IMR-90 (cell line): ENCODE measurements at regions not wholly inside any gene's neighbourhood (a gene's known extent, or its start where the extent isn't known, plus 50 kb on each side); places are given as distances from the start of the nearest gene placed in this dataset.

Source experiments
- ATAC-seq: fragments of 200-7000 bp; cut with Tn5 transposase; 2 replicates; pipeline ENCODE4 v1.9.1; 2020; ENCODE audit warnings: low read depth, mild to moderate bottlenecking, moderate library complexity
- BruUV-seq: library from RNA; stranded (reverse); fragments of 400-500 nt; replicated peaks from 2 replicates; lab custom pipeline; 2021; lab: Mats Ljungman, UMichigan
- CTCF ChIA-PET: fragments of 300-600 bp; formaldehyde crosslinking; extraction: SDS; loops from one replicate; lab custom pipeline; 2021; ENCODE audit warnings: antibody characterized with exemption; lab: Yijun Ruan, JAX
- POLR2A ChIA-PET: fragments of 300-600 bp; sonication (Branson Sonifier 250); formaldehyde crosslinking; loops from one replicate; lab custom pipeline; 2022; ENCODE audit warnings: antibody characterized with exemption; ENCODE audit not compliant: unreplicated experiment; lab: Charles Lee
- DNase-seq: peaks from one replicate; pipeline ENCODE4 v3.0.0; 2013
- H2AFZ ChIP-seq: replicated peaks from 2 replicates; pipeline ENCODE3; 2013; ENCODE audit warnings: low read length, mild to moderate bottlenecking; ENCODE audit not compliant: poor library complexity
- H2AK5ac ChIP-seq: 2 replicates; pipeline ENCODE4 v1.6.1; 2013; ENCODE audit warnings: low read depth, low read length, inconsistent platforms
- H2AK9ac ChIP-seq: replicated peaks from 2 replicates; pipeline ENCODE3; 2013; ENCODE audit warnings: mild to moderate bottlenecking, low read depth, low read length, moderate library complexity; ENCODE audit not compliant: poor library complexity
- H2BK120ac ChIP-seq: 2 replicates; pipeline ENCODE4 v1.6.1; 2013; ENCODE audit warnings: low read depth, low read length, inconsistent platforms
- H2BK15ac ChIP-seq: 3 replicates; pipeline ENCODE4 v1.6.1; 2013; ENCODE audit warnings: low read depth, low read length, inconsistent platforms
- H2BK20ac ChIP-seq: 2 replicates; pipeline ENCODE4 v1.6.1; 2013; ENCODE audit warnings: low read depth, mild to moderate bottlenecking, inconsistent platforms, low read length, moderate library complexity
- H2BK5ac ChIP-seq: 2 replicates; pipeline ENCODE4 v1.6.1; 2013; ENCODE audit warnings: mild to moderate bottlenecking, low read depth, low read length, inconsistent platforms; ENCODE audit not compliant: poor library complexity, severe bottlenecking
- H3K14ac ChIP-seq: replicated peaks from 2 replicates; pipeline ENCODE4 v1.6.1; 2013; ENCODE audit warnings: low read depth, low read length, inconsistent platforms
- H3K18ac ChIP-seq: 2 replicates; pipeline ENCODE4 v1.6.1; 2013; ENCODE audit warnings: low read depth, low read length, control low read depth
- H3K23ac ChIP-seq: 2 replicates; pipeline ENCODE4 v1.6.1; 2013; ENCODE audit warnings: low read depth, low read length, inconsistent platforms
- H3K27ac ChIP-seq: 2 replicates; pipeline ENCODE4 v1.5.1; 2013; ENCODE audit warnings: mild to moderate bottlenecking, control low read depth, low read length; ENCODE audit not compliant: insufficient read depth
- H3K27me3 ChIP-seq: 2 replicates; pipeline ENCODE4 v1.6.1; 2013; ENCODE audit warnings: low read length; ENCODE audit not compliant: control insufficient read depth, insufficient read depth
- H3K36me3 ChIP-seq: 2 replicates; pipeline ENCODE4 v1.6.1; 2013; ENCODE audit warnings: low read length, mixed read lengths; ENCODE audit not compliant: control insufficient read depth, insufficient read depth
- H3K4ac ChIP-seq: 2 replicates; pipeline ENCODE4 v1.6.1; 2013; ENCODE audit warnings: low read depth, low read length, inconsistent platforms
- H3K4me1 ChIP-seq: 2 replicates; pipeline ENCODE4 v1.6.1; 2013; ENCODE audit warnings: low read length, mixed read lengths; ENCODE audit not compliant: control insufficient read depth, insufficient read depth
- H3K4me2 ChIP-seq: 2 replicates; pipeline ENCODE4 v1.6.1; 2013; ENCODE audit warnings: low read depth, mild to moderate bottlenecking, control low read depth, low read length, moderate library complexity
- H3K4me3 ChIP-seq: 2 replicates; pipeline ENCODE4 v1.5.1; 2013; ENCODE audit warnings: low read depth, mild to moderate bottlenecking, control low read depth, low read length, moderate library complexity; ENCODE audit not compliant: insufficient read depth
- H3K56ac ChIP-seq: 2 replicates; pipeline ENCODE4 v1.6.1; 2013; ENCODE audit warnings: low read length, inconsistent platforms; ENCODE audit not compliant: insufficient read depth; ENCODE audit errors: extremely low read depth
- H3K79me1 ChIP-seq, 2 experiments: 2 replicates each; pipeline ENCODE4 v1.6.1; 2013; ENCODE audit warnings: low read length in 2 of 2, inconsistent platforms in 1 of 2, low read depth in 1 of 2
- H3K9ac ChIP-seq: 2 replicates; pipeline ENCODE4 v1.6.1; 2013; ENCODE audit warnings: low read depth, low read length, control low read depth
- H3K9me1 ChIP-seq: 2 replicates; pipeline ENCODE4 v1.6.1; 2013; ENCODE audit warnings: low read length, inconsistent platforms; ENCODE audit not compliant: insufficient read depth
- H3K9me3 ChIP-seq: 2 replicates; pipeline ENCODE4 v1.6.1; 2013; ENCODE audit warnings: low read length; ENCODE audit not compliant: control insufficient read depth, insufficient read depth
- H4K20me1 ChIP-seq: 2 replicates; pipeline ENCODE4 v1.6.1; 2013; ENCODE audit warnings: low read length, inconsistent platforms; ENCODE audit not compliant: insufficient read depth
- H4K5ac ChIP-seq: 2 replicates; pipeline ENCODE4 v1.6.1; 2013; ENCODE audit warnings: mild to moderate bottlenecking, low read depth, low read length, control low read depth
- H4K8ac ChIP-seq, 2 experiments: 2 replicates each; pipeline ENCODE4 v1.6.1; 2013; ENCODE audit warnings: low read depth in 2 of 2, low read length in 2 of 2, control low read depth in 1 of 2, inconsistent platforms in 1 of 2
- H4K91ac ChIP-seq: 2 replicates; pipeline ENCODE4 v1.6.1; 2013; ENCODE audit warnings: low read depth, low read length, inconsistent platforms; ENCODE audit not compliant: insufficient read depth
- CEBPB ChIP-seq: IDR thresholded peaks from 2 replicates; pipeline ENCODE4 v1.6.1; 2012; ENCODE audit warnings: low read depth, low read length, improper control_type of control experiment
- CHD1 ChIP-seq: IDR thresholded peaks from 2 replicates; pipeline ENCODE4 v1.6.1; 2012; ENCODE audit warnings: low read depth, low read length, improper control_type of control experiment
- FOS ChIP-seq: fragments of 150-350 bp; IDR thresholded peaks from 2 replicates; pipeline ENCODE4 v1.6.1; 2016; ENCODE audit warnings: low read depth, low read length
- MAZ ChIP-seq: IDR thresholded peaks from 2 replicates; pipeline ENCODE4 v1.6.1; 2012; ENCODE audit warnings: low read depth, mild to moderate bottlenecking, low read length, improper control_type of control experiment, moderate library complexity, borderline replicate concordance
- MXI1 ChIP-seq: IDR thresholded peaks from 2 replicates; pipeline ENCODE4 v1.6.1; 2012; ENCODE audit warnings: low read depth, mild to moderate bottlenecking, low read length, moderate library complexity, borderline replicate concordance
- RCOR1 ChIP-seq: IDR thresholded peaks from 2 replicates; pipeline ENCODE4 v1.6.1; 2012; ENCODE audit warnings: mild to moderate bottlenecking, low read length, improper control_type of control experiment; ENCODE audit not compliant: insufficient replicate concordance
- SMC3 ChIP-seq: fragments of 150-350 bp; IDR thresholded peaks from 2 replicates; pipeline ENCODE4 v1.6.1; 2016; ENCODE audit warnings: low read depth, mild to moderate bottlenecking, antibody characterized with exemption, low read length, moderate library complexity
- WGBS, 2 experiments: methylation state at CpG; one replicate each; pipeline versions ENCODE4 v1.1.5 to v1.1.7; 2013; ENCODE audit warnings: missing lambda C conversion rate in 2 of 2; ENCODE audit not compliant: insufficient read length in 1 of 2; ENCODE audit errors: extremely low coverage in 2 of 2; 5-methylcytosine and 5-hydroxymethylcytosine counted together
- dilution Hi-C: fragments of 300-500 bp; cut with HindIII; formaldehyde crosslinking; loops from one replicate; pipeline ENCODE4 v1.14.3; 2018; ENCODE audit warnings: low sequenced_read_pairs; ENCODE audit not compliant: unreplicated experiment
- in situ Hi-C: fragments of 300-500 bp; cut with MboI; formaldehyde crosslinking; loops from 3 replicates; pipeline ENCODE4 v1.14.3; 2019; ENCODE audit warnings: low sequenced_read_pairs, inconsistent platforms, mixed read lengths
- intact Hi-C: fragments of 100-400 bp; cut with micrococcal nuclease; formaldehyde crosslinking; loops from 2 replicates; pipeline ENCODE4 v1.10.0; 2022
- TF ChIP-seq, protein P1 (sequence below): conservative IDR thresholded peaks from 2 replicates; pipeline ENCODE4 v1.5.1; 2012; ENCODE audit warnings: mild to moderate bottlenecking, low read depth, low read length, improper control_type of control experiment
- TF ChIP-seq, protein P2 (sequence below): fragments of 150-350 bp; IDR thresholded peaks from 2 replicates; pipeline ENCODE4 v1.6.1; 2017; ENCODE audit warnings: mild to moderate bottlenecking, antibody characterized with exemption, low read length, low read depth

DNA sequence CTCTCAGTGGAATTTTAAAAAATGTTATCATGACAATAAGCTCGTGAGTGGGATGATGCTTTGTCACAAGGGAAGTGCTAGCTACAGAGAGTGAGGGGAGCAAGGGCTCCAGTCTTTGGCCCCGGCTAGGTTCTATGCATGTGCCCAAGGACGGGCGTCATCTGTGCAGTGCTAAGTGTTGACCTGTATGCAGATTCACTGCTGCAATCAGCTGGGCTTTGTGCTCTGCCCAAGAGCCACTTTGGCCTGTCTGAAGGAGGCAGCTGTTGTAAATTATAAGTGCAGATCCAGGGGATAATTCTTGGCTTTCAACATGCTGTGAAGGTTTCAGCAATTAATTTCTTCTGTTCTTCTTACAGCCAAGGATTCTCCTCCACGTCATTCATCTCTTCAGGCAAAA, 268.6 kb downstream of the PSAT1 start:
- H3K27ac ChIP-seq, result no peak overlapping the region
- no peak overlapping the region for H2BK120ac ChIP-seq
- no peak overlapping the region for H2AFZ ChIP-seq
- no peaks in the 10 kb centered on the region for H3K9me3 ChIP-seq
- 93% methylated on average over 2 of the region's 5 CpGs; no CpG with 5 or more reads in 1 of the 2 experiments for WGBS, 2 experiments
- no peak overlapping the region for H3K56ac ChIP-seq
- TF ChIP-seq RCOR1 (no peak), CHD1 (no peak), FOS (no peak), CEBPB (no peak), SMC3 (no peak), MXI1 (no peak), MAZ (no peak)
- TF ChIP-seq, protein P1, sequence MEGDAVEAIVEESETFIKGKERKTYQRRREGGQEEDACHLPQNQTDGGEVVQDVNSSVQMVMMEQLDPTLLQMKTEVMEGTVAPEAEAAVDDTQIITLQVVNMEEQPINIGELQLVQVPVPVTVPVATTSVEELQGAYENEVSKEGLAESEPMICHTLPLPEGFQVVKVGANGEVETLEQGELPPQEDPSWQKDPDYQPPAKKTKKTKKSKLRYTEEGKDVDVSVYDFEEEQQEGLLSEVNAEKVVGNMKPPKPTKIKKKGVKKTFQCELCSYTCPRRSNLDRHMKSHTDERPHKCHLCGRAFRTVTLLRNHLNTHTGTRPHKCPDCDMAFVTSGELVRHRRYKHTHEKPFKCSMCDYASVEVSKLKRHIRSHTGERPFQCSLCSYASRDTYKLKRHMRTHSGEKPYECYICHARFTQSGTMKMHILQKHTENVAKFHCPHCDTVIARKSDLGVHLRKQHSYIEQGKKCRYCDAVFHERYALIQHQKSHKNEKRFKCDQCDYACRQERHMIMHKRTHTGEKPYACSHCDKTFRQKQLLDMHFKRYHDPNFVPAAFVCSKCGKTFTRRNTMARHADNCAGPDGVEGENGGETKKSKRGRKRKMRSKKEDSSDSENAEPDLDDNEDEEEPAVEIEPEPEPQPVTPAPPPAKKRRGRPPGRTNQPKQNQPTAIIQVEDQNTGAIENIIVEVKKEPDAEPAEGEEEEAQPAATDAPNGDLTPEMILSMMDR, result no peak
- TF ChIP-seq, protein P2, sequence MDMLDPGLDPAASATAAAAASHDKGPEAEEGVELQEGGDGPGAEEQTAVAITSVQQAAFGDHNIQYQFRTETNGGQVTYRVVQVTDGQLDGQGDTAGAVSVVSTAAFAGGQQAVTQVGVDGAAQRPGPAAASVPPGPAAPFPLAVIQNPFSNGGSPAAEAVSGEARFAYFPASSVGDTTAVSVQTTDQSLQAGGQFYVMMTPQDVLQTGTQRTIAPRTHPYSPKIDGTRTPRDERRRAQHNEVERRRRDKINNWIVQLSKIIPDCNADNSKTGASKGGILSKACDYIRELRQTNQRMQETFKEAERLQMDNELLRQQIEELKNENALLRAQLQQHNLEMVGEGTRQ, result no peak
- peaks cover 6% of the 10 kb centered on the region for H3K27me3 ChIP-seq
- POLR2A ChIA-PET, result interaction anchor here (0.6 kb wide), 1 partner anchor 12 kb away, joined by 5 read pairs; no protein-coding TSS in a partner anchor
- H4K8ac ChIP-seq, result no peak overlapping the region
- H2AK5ac ChIP-seq, result no peak overlapping the region
- H4K20me1 ChIP-seq, result no peaks in the 10 kb centered on the region
- H2AK9ac ChIP-seq, result no peak overlapping the region
- dilution Hi-C loops (no loop called here), in situ Hi-C loops (no loop called here), intact Hi-C loops (no loop called here)
- H3K36me3 ChIP-seq, result no peaks in the 10 kb centered on the region
- H3K4me1 ChIP-seq, result peaks cover 9% of the 10 kb centered on the region; the same call in 1 of the 2 replicates
- no peak overlapping the region for H2BK15ac ChIP-seq
- CTCF ChIA-PET, result no interaction called here
- no peak overlapping the region for H2BK5ac ChIP-seq
- H3K18ac ChIP-seq, result no peak overlapping the region
- DNase-seq (no peak), ATAC-seq (no peak)
- H3K23ac ChIP-seq, result no peak overlapping the region
- H3K9ac ChIP-seq, result no peak overlapping the region
- no peak overlapping the region; the same call in 1 of the 2 replicates for H4K91ac ChIP-seq
- no TSS peak for BruUV-seq
- H3K9me1 ChIP-seq, result peaks cover 5% of the 10 kb centered on the region; the same call in 1 of the 2 replicates
- no peak overlapping the region for H4K5ac ChIP-seq
- no peak overlapping the region for H3K4ac ChIP-seq
- H3K14ac ChIP-seq, result no peak overlapping the region
- H2BK20ac ChIP-seq, result no peak overlapping the region
- no peaks in the 10 kb centered on the region for H3K79me1 ChIP-seq
- H3K4me3 ChIP-seq, result no peak overlapping the region
- no peak overlapping the region for H3K4me2 ChIP-seq
